EL (cell line): ENCODE measurements at regions not wholly inside any gene's neighbourhood (a gene's known extent, or its start where the extent isn't known, plus 50 kb on each side); places are given as distances from the start of the nearest gene placed in this dataset.
"Not testable (repeated sequence)": the region's sequence is repeated elsewhere in the genome, so short reads cannot be mapped to it uniquely, and the experiment has no call there.

Experiments
- DNase-seq: peaks from one replicate; pipeline ENCODE4 v3.0.0-alpha.2; 2016

DNA sequence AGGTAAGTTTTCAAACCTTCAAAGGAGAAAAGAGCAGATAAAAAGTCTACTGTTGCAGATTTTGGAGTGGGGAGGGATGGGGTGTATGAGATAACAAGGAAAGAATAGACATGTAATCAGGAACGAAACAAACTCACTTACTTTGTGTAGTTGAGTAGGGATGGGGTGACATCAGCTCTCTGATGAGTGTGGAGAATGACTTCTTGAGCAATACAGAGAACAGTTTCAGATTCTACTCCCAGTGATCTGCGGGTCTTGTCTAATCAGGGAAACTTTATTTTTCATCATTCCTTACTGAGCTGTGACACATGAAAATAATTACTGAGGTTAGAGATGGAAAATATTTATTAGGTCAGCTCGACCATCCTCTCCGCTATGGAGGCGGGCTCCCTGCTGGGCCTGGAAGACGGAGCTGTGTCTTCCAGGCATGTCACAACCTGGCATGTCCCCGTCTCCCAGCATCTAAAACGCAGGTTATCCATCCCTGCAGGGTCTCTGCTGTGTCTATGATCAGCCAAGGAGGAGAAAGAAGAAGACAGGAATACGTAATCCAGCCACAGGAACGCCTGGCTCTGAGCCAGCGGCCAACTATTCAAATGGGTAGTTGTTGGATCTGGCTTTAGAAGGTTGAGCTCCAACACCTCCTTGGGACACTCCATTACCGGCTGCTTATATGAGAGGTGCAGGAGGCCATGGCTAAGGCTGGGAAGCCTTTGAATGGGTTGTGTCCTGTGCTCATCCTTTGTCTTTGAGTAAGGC is 99.0 kb upstream of the SATB2 start:
- no peak for DNase-seq

DNA sequence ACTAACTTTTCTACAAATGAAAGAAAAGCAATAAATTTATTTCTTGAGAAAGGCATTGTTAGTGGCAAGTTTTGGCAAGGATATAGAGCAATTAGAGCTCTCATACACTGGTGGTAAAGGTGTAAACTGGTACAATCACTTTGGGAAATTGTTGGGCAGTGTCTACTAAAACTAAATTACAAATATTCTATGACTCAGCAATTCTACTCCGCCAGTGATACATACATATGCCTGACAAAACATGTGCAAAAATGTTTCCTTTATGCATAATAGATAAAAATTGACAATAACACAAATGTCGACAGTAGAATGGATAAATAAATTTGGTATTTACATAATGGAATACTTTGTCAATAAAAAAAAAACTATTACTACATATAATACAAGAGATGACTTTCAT is 96.3 kb upstream of the SATB2 start:
- no peak for DNase-seq

DNA sequence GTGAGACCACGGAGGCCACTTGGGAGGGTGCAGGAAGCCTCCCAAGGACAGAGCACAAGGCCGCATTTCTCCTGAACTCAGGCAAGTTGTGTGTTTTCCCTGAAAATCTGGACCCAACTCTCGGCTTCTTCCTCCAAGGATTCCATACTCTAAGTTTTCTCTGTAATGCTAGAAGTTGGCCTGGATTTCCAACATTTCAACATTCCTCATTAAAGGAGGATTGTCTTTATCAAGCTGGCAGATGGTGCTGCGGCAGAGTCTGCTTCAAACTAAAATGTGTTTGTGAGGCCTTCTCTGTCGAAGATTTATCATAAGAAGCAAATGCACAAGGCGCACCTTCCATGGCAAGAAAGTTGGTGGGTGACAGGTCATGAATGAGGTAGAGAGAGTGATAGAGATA is 94.4 kb upstream of the SATB2 start:
- DNase-seq, result no peak

DNA sequence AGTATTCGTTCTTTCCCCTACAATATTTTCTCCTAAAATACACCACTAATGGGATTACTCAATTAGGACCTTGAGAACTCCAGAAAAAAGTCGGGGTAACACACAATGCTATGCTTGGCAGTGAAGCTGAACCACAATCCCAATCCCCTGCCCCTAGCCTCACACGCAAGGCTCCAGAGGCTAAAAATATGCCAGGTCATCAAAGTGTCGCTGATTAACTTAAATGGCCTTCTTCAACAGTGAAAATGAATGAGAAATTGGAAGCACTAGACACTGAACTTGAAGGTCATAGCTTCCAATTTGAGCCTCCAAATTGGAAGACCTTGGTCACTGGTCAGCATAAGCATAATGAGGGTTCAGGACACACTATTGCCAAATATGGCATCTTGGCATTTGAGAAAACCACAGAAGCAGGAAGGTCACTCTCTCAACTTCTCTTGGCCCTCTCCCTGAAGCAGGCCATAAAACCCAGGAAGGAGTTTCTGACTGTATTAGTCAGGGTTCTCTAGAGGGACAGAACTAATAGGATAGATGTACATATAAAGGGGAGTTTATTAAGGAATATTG is 86.0 kb upstream of the SATB2 start:
- peak; percentile 2 for DNase-seq

DNA sequence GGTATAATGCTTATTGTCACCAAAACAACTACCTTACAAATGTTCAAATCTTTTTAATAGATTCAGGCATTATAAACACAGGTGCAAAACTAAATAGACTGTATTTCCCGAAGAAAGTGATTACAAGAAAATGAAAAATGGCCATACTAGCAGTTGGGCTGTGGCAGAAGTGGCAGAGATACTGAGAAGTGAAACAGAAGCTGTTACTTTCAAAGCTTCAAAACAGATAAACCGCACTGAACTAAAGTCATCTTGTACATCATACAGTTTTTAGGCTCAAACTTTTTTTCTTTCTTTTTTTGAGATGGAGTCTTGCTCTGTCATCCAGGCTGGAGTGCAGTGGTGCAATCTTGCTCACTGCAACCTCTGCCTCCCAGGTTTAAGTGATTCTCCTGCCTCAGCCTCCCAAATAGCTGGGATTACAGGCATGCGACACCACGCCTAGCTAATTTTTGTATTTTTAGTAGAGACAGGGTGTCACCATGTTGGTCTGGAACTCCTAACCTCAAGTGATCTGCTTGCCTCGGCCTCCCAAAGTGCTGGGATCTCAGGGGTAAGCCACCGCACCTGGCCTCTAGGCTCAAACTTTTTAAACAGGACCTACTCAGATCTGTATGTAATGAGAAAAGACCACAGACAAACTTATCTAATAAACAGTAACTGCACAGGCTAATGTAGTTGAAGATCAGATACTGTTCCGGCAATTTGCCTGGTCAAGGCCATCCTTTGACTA is 77.9 kb upstream of the SATB2 start:
- DNase-seq, result no peak

DNA sequence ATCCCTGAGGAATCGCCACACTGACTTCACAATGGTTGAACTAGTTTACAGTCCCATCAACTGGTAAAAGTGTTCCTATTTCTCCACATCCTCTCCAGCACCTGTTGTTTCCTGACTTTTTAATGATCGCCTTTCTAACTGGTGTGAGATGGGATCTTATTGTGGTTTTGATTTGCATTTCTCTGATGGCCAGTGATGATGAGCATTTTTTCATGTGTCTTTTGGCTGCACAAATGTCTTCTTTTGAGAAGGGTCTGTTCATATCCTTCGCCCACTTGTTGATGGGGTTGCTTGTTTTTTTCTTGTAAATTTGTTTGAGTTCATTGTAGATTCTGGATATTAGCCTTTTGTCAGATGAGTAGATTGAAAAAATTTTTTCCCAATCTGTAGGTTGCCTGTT is 76.1 kb upstream of the SATB2 start:
- not testable (repeated sequence) for DNase-seq

DNA sequence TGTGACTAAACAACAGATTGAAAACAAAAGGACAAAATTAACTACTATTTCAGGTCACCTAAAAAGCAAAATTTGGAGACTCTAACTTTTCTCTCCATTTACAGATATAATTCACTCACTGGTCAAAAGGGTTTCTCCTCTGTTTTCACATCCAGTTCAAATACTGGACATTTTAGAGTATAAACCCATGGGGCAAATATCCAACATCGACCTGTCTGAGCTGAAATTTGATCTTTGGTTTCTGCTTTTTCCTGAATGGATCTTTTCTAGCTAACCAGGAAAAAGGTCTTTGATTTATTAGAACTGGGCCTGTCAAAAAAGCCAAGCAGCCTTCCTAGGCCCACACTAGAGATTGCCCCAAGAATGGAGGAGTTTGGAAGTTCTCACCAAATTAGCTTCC is 69.3 kb upstream of the SATB2 start:
- DNase-seq, result no peak

DNA sequence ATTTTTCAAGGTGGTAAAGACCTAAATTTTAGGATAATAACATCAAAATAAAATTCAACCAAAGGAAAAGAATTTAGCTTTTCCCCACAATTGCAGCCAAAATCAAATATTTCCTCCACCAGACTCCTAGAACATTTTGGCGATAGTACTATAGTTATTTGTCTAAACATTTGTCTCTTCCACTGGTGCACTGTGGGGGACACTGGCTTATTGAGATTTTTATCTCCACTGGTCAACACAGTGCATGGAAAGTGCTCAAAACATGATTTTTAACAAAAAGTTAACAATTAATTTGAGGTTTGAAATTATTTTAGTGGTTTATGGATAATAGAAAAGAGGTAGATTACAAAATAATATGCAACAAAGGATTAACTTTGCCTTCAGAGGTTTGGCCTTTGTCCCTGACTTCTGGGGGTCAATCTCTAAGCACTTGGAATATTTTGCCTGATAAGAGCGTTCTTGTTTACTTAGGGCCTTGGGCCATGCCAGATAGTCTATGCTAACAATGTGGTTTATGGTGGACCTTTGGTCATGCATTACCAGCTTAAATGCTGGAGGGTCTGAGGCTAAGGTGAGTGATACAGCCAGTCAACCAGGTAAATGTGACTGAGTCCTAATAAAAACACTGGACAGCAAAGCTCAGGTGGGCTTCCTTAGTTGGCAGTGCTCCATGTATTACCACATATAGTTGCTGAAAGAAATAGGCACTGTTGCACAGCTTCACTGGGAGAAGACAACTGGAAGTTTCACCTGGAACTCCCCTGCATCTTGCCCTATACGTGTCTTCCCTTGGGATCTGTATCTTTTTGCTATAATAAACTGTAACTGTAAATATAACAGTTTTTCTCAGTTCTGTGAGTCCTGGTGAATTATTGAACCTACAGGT is 67.2 kb upstream of the SATB2 start:
- DNase-seq, result no peak

DNA sequence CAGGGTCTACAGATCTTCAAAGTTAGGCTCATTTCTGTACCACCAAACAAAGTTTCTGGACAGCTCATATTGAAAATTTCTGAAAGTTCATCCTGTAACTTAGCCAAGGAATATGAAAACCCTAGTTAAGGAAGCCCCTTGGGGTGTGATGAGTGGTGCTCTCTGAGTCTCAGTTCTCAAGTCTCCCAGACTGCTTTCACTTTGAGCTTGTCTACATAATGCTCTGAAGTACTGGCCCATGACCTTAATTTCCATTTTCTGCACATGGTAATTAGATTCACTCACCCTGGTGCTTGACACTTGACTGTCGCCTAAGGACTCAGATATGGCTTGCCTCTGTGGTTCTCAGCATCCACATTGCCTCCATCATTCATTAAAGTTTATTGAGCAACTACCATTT is 51.7 kb upstream of the SATB2 start:
- DNase-seq, result no peak
